Renal cortex interstitium (tissue), 11 donors: ENCODE measurements at regions not wholly inside any gene's neighbourhood (a gene's known extent, or its start where the extent isn't known, plus 50 kb on each side); places are given as distances from the start of the nearest gene placed in this dataset.
"Not testable (repeated sequence)": the region's sequence is repeated elsewhere in the genome, so short reads cannot be mapped to it uniquely, and the experiment has no call there.

Source experiments
- DNase-seq, 11 donors: peaks; one replicate each; pipeline ENCODE4 v3.0.0-alpha.2; 2013; ENCODE audit warnings: low read depth in 9 of 11, low spot score in 4 of 11; ENCODE audit errors: extremely low read depth in 1 of 11

- no peak for DNase-seq
Measured at GRCh38 chr1:73676186-73676585, 521.8 kb downstream of the LRRIQ3 start.

- DNase-seq, result peak in 1 of 11 donors; percentile 2
Measured at GRCh38 chr1:73674945-73675561, 522.9 kb downstream of the LRRIQ3 start.

DNA sequence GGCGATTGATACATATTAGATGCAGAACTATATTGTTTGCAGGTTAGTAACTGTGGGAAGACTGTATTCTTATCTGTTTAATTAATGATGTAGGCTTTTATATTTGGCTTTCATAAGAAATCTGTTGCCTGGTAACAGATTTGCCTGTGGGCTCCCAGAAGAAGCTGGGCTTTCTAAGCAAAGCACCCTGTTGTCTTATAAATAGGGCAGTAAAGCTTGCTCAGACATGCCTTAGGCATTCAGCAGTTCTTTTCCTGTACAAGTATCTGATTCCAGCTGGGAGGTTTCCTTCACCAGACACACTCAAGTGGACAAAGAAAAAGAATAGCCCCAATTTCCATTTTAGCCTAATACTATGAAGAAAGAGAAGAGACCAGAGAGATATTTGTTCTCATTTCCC lies 524.0 kb downstream of the LRRIQ3 start:
- DNase-seq, result no peak

- no peak for DNase-seq
Measured at GRCh38 chr1:73671530-73671929, 526.4 kb downstream of the LRRIQ3 start.

DNA sequence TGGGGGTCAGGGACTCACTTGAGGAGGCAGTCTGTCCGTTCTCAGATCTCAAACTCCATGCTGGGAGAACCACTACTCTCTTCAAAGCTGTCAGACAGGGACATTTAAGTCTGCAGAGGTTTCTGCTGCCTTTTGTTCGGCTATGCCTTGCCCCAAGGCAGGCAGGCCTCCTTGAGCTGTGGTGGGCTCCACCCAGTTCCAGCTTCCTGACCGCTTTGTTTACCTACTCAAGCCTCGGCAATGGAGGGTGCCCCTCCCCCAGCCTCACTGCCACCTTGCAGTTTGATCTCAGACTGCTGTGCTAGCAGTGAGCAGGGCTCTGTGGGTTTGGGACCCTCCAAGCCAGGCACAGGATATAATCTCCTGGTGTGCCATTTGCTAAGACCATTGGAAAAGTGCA lies 530.0 kb downstream of the LRRIQ3 start:
- DNase-seq, result not testable (repeated sequence)

DNA sequence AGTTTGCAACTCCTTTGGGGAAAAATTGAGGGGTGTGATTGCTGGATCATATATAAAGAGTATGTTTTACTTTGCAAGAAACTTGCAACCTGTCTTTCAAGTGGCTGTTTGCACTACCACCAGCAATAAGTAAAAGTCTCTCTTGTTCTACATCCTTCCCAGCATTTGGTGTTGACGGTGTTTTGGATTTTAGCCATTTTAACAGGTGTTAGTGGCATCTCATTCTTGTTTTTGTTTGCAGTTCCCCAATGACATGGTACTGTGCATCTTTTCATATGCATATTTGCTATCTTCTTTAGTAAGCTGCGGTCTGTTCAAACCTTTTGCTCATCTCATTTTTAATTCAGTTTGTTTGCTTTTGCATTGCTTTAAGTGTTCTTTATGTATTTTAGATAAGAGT lies 535.5 kb downstream of the LRRIQ3 start:
- no peak for DNase-seq

DNA sequence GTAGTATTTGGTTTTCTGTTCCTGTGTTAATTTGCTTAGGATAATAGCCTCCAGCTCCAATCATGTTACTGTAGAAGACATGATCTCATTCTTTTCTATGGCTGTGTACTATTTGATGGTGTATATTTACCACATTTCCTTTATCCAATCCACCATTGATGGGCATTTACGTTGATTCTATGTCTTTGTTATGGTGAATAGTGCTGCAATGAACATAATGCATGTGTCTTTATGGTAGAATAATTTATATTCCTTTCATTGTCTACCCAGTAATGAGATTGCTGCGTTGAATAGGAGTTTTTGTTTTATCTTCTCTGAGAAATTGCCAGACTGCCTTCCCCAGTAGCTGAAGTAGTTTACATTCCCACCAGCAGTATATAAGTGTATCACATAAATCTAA lies 538.8 kb downstream of the LRRIQ3 start:
- no peak for DNase-seq

DNA sequence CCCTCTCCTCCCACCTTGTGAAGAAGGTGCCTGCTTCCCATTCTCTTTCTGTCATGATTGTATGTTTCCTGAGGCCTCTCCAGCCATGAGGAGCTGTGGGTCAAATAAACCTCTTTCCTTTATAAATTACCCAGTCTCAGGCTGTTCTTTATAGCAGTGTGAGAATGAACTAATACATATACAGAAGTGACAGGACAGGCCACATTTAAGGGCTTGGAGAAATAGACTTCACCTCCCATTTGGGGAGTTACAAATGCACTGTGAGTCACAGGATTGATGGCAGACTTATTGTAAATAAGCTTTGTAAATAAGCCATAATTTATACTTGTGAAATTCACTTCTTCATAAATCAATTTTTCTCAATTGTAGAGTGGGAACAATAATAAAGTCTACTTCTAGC lies 543.3 kb downstream of the LRRIQ3 start:
- no peak for DNase-seq

DNA sequence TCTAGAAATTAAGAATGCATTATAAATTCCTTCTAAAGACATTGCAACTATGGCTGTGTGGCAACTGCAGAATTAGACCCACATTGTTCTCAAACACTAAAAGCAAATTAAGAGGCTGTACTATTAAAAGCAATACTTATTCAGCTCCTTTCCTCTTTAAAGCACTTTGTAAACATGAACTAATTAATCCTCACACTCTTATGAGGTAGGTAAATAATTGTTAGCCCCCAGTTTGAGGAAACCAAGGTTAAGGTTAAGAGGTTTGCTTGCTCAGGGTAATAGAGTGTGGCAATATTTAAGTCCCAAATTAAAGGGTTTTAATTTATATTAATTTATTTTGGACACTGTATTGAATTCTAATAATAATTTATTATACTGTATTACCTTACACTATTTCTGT lies 553.8 kb downstream of the LRRIQ3 start:
- DNase-seq, result no peak

DNA sequence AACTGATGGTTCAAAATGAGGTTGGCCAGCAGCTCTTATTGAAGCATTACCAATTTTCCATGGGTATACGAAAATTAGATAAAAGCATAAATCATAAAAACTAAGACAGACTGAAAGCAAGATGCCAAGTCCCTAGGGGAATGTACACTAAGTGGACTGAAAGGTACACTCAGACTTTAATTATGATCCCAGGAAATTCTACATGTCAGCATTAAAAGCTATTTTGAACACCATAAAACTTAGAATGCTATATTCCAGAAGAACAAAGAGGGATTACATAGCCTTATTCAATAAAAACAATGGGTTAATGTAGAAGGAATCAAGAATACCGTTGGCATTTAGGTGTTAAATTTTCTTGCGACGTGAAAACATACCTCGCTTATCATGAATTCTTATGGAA lies 558.5 kb downstream of the LRRIQ3 start:
- no peak for DNase-seq

GRCh38 chr1:73637264-73637663 lies 560.7 kb downstream of the LRRIQ3 start:
- no peak for DNase-seq

DNA sequence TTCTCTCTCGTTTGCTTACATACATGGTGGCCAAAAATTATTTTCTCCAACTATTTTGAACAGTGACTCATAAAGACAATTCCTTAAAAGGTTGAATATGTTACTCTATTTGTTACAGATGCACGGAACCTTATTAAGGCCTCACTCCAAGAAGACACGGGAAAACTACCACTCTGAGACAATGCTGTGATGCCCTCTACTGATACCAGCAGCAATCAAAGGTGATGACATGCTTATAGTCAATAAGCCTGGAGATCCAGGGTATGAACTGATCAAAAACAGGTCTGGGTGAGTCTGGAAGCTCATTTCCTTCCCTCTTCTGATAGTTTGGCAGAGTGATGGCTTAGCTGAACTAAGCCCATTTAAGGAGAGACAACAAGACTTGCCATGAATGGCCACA lies 563.0 kb downstream of the LRRIQ3 start:
- DNase-seq, result no peak

GRCh38 chr1:73627723-73628122 lies 570.3 kb downstream of the LRRIQ3 start:
- no peak for DNase-seq

GRCh38 chr1:73626326-73626725 lies 571.6 kb downstream of the LRRIQ3 start:
- DNase-seq, result no peak

DNA sequence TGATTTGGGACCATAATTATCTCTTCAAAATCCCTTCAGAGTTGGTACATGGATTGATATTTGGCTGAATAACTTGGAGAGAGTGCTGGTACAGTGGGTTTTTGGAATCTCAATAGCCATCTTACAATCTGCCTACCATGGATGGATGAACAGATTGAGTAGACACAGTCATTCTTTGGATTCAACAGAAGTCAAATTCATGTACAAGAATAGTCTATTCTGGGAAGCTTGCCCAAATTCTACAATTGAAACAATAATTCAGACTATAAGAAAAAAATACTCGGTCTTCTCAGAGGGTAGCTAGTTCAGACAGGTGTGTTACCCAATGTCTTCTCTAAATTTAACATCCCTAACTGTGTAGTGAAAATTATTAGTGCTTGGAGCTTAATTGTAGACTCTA lies 574.0 kb downstream of the LRRIQ3 start:
- DNase-seq, result no peak

DNA sequence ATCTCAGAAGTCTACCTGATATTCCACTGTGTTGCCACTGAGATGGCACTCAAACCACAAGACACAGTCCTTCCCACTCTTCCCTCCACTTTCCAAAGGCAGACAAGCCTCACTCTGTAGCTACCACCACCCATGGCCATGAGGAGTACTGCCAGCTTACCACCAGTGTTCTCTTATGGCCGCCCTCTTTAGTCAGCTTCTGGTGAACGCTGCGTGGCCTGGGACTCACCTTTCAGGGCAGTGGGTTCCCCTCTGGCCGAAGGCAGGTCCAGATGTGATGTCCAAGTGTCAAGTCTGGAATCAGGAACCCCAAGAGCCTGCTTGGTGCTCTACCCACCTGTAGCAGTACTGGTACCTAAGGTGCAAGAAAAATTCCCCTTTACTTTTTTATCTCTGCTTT lies 580.8 kb downstream of the LRRIQ3 start:
- DNase-seq, result no peak

DNA sequence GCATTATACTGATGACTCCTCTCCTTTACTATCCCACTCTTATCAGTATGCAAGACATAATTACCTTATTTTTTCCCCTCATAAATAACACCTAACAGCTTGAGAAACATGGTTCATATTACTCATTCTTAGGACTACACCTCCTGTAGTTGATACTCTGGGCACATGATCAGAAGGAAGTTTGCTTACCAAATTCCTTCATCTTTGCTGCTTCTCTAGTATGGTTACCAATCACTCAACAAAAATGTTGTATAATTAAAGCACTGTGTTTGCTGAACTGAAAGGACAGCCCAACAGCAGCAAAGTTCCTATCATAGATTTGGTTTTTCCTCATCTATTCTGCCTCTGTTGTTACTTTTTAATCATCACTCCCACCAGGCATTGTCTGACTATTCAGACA lies 586.3 kb downstream of the LRRIQ3 start:
- no peak for DNase-seq

DNA sequence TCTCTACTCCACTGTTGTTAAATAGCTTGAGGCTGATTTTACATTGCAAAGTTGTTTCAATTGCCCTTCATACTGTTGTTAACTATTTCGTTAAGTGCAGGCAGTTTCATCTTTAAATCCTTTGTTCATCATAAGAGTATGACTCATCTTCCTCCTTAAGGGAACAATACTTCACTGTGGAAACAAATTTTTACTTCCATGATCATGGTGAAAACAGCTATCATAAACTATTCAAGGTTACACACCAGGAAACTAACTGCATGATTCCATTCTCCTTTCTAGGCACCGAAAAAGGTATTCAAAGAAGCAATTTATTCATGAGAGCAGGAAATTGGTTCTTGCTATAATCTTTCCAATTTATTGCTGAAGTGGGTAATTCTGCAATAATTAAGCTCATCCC lies 593.2 kb downstream of the LRRIQ3 start:
- no peak for DNase-seq

GRCh38 chr1:73604211-73604610 lies 593.8 kb downstream of the LRRIQ3 start:
- DNase-seq, result no peak

GRCh38 chr1:73593804-73594203 lies 604.2 kb downstream of the LRRIQ3 start:
- no peak for DNase-seq

DNA sequence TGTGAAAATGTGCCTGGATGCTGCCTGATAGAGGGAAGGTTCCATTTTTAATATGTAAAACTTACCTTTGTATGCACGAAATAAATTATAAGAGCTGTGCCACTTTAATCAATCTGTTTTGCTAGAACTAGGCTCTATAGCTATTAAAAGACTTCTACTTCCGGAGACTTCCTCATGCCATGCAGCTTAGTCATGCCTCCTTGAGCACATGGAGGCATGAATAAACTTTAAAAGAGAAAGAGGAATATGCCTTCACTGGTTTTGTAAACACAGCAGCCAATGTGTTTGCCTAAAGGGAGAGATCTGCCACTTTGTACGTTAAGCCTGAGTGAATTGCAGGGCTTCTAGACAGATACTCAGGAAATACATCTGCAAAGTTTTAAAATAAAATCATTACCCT lies 604.6 kb downstream of the LRRIQ3 start:
- DNase-seq, result peak in 5 of 11 donors; percentile 1 to 28 (median 3)

GRCh38 chr1:73587080-73587479 lies 610.9 kb downstream of the LRRIQ3 start:
- DNase-seq, result no peak
